GM10248 (cell line): ENCODE measurements at regions not wholly inside any gene's neighbourhood (a gene's known extent, or its start where the extent isn't known, plus 50 kb on each side); places are given as distances from the start of the nearest gene placed in this dataset.

Experiments used
- CTCF ChIA-PET: fragments of 300-600 bp; sonication (Branson Sonifier 250); formaldehyde crosslinking; extraction: SDS; loops from one replicate; lab custom pipeline; 2021; ENCODE audit warnings: antibody characterized with exemption; lab: Yijun Ruan, JAX
- POLR2A ChIA-PET: fragments of 350-650 bp; sonication (Branson Sonifier 250); formaldehyde crosslinking; extraction: SDS; loops from one replicate; lab custom pipeline; 2020; ENCODE audit warnings: antibody characterized with exemption; lab: Yijun Ruan, JAX
- DNase-seq: peaks from one replicate; pipeline ENCODE4 v3.0.0; 2012; ENCODE audit errors: extremely low spot score
- CTCF ChIP-seq: IDR thresholded peaks from 2 replicates; pipeline ENCODE4 v1.5.1; 2012; ENCODE audit warnings: mild to moderate bottlenecking, low read depth; ENCODE audit errors: extremely low read depth, missing control alignments, control extremely low read depth

- no peak for DNase-seq
- CTCF ChIA-PET: interaction anchor here (3.2 to 7.0 kb wide), 3 partner anchors 9 to 35 kb away, joined by 17 to 40 read pairs (median 24); no protein-coding TSS in a partner anchor
- no peak for TF ChIP-seq CTCF
- POLR2A ChIA-PET: no interaction called here
These were observed 198.3 kb downstream of the SREK1 start for GRCh38 chr5:66342341-66342880.

- ChIA-PET CTCF (interaction anchor here (0.9 to 3.6 kb wide), 7 partner anchors 10 to 50 kb away, joined by 3 to 24 read pairs (median 5); no protein-coding TSS in a partner anchor), POLR2A (no interaction called here)
- DNase-seq: no peak
- no peak for TF ChIP-seq CTCF
These were observed 199.4 kb downstream of the SREK1 start for GRCh38 chr5:66343370-66344071.

- TF ChIP-seq CTCF: no peak
- CTCF ChIA-PET: interaction anchor here (0.6 to 3.6 kb wide), 9 partner anchors 11 to 95 kb away, joined by 3 to 24 read pairs (median 3); no protein-coding TSS in a partner anchor
- no peak for DNase-seq
- POLR2A ChIA-PET: interaction anchor here (1.0 kb wide), 1 partner anchor 14 kb away, joined by 3 read pairs; no protein-coding TSS in a partner anchor
These were observed 200.4 kb downstream of the SREK1 start for GRCh38 chr5:66344544-66344943.

GRCh38 chr5:66345281-66345680 lies 201.2 kb downstream of the SREK1 start:
- ChIA-PET CTCF (interaction anchor here (0.7 to 3.6 kb wide), 6 partner anchors 11 to 38 kb away, joined by 3 to 24 read pairs (median 4); no protein-coding TSS in a partner anchor), POLR2A (interaction anchor here (1.0 kb wide), 1 partner anchor 13 kb away, joined by 3 read pairs; no protein-coding TSS in a partner anchor)
- no peak for TF ChIP-seq CTCF

GRCh38 chr5:66346869-66347268 lies 202.8 kb downstream of the SREK1 start:
- CTCF ChIA-PET: interaction anchor here (2.3 kb wide), 1 partner anchor 41 kb away, joined by 9 read pairs; no protein-coding TSS in a partner anchor
- no peak for TF ChIP-seq CTCF
- POLR2A ChIA-PET: no interaction called here
- no peak for DNase-seq

More at GRCh38 chr5:66345281-66345680, 201.2 kb downstream of the SREK1 start:
- no peak for DNase-seq

GRCh38 chr5:66348387-66349125 lies 204.5 kb downstream of the SREK1 start:
- CTCF ChIA-PET: interaction anchor here (2.3 kb wide), 2 partner anchors 10 to 43 kb away, joined by 7 to 9 read pairs; no protein-coding TSS in a partner anchor
- TF ChIP-seq CTCF: no peak
- DNase-seq: no peak
- POLR2A ChIA-PET: no interaction called here
